GM21825 (cell line): ENCODE measurements at regions not wholly inside any gene's neighbourhood (a gene's known extent, or its start where the extent isn't known, plus 50 kb on each side); places are given as distances from the start of the nearest gene placed in this dataset.

ENCODE experiments used
- ATAC-seq: cut with Tn5 transposase; IDR thresholded peaks from one replicate; pipeline ENCODE4 v1.9.1; 2021; ENCODE audit warnings: mild to moderate bottlenecking, moderate library complexity; ENCODE audit not compliant: unreplicated experiment

DNA sequence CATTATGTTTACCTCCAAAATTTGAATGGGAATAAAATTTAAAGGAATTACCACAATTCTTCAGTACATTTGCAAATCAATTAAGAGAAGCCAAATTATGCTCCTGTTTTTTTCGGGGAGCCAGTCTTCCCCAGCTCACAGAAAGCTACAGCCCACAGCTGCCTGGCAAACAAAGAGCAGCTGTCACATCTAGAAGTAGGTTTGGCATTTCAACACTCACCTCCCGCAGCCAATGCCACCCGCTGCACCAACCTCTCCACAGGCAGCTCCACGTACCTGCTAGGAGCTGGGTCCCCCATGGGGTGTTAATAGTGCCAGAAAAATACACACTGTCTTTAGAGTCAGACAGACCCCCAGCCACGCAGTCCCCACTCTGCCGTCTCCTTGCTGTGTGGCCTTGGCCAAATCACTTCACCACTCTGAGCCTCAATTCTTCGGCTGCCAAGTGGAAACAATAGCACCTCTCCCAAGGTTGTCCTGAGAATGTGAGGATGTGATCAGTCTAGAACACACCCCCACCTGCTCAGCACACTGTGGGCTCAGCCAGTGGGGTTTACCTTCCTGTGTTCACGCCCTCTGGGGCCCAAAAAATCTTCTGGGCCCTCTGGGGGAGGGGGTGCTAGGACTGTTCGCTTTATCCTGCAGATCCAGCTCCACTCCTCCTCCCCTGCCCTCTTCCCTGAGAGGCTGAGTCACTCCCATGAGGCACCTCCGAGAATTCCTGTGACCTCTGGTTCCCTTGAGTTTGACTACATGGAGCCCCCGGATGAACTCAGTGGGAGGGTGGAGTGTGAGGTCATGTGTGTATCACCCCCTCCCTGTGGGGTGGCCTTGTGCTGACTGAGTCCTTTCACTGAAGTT is 204.3 kb upstream of the GRIK3 start:
- ATAC-seq: no peak

DNA sequence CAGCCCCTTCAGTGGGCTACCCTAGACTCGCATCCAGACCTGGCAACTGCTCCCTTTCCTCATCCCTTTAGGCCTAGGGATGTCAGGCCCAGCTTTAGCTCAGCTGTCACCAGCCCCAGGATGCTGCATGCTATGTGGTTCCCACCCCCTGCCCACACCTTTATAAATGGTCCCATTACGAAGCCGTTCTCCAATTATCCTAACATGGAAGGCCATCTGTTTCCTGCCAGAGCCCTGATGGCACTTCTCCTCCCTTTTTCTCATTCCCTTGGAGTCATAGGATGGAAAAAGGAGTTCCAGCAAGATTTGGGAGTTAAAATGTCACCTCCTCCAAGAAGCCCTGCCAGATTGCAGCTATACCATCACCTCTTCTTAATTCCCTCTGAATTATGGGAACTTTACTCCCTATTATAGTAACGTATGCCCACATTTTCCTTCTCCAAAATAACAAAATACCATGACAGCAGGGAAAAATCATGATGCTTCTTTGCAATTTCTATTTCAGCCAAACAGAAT is 205.0 kb upstream of the GRIK3 start:
- no peak for ATAC-seq

DNA sequence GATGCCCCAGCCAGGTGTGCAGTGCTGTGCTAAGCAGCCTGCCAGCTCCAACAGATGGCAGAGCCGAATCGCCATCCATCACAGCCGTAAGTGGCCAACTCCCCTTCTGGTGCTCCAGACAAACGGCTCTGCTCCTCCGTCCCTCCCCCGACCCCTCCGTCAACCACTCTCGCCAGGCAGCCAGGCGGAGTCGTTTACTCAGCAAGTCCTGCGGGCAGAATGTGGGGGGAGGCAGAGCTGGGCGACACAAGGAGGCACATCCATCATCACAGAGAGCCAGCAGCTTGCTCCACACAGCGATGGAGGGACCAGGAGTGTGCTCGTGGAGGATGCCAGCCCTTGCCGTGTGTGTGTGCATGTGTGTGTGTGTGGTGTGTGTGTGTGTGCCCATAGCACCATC is 206.6 kb upstream of the GRIK3 start:
- ATAC-seq: no peak

DNA sequence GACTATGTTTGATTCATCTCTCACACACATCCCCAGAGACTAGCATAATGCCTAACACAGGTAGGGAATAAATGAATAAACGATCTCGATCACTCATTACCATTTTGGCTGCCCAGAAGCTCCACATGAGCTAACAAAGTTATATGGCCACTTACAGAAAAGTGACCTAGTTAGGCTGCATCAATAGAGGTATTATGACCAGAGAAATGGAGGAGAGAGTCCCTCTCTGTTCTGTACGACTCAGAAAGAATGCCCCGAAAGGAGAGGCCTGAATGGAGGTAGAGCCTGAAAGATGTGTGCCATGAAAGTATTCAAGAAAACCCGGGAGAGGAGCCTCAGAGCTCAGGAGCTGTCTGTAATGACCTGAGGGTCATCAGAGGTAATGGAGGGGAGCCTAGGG is 208.2 kb upstream of the GRIK3 start:
- no peak for ATAC-seq

DNA sequence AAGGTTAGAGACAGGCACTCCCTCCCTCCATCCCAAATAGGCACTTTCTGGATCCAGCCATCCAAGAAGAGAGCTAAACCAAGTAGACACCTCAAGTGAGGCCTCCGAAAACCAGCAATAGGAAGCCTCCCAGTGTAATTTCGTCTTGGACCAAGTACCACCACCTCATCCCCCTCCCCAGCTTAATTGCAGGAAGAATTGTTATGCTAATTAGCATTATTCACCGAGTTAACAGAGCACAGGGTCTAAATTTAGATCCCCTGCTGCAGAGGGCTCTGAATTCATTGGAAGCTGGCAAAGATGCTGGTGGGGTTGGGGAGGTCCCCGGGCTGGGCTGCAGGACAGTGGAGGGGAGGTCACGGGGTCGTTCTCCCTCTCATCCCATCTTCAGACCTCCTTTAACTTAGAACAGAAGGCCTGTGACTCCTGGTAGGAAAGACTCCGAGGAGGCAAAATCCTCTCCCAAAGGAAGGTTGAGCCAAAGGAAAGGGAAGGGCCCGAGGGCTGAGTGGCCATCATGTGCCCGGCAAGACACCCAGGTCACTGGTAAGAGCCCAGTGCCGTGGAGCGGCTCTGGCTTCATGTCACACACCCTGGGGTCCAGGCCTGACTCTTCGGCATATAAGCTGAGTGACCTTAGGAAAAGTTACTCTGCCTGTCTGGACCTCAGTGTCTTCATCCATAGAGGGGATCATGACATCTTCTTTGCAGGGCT is 209.2 kb upstream of the GRIK3 start:
- ATAC-seq: no peak

DNA sequence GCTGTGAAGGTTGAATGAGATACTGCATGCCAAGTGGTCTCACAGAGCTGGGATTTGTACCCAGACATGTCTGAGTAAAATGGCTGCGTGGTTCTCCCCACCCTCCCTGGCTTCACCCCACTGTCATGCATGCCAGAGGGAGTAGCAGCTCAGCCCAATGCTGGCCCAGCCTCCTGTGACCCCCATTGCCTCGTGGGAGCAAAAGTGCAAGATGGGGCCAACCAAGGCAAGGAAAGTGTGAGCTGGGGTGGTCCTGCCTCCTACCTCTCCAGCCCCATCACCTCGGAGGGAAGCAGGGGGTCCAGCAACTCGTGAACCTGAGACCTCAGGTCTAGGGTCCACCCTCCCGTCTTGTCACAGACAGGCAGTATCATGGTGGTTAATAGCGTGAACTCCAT is 209.8 kb upstream of the GRIK3 start:
- ATAC-seq: no peak

DNA sequence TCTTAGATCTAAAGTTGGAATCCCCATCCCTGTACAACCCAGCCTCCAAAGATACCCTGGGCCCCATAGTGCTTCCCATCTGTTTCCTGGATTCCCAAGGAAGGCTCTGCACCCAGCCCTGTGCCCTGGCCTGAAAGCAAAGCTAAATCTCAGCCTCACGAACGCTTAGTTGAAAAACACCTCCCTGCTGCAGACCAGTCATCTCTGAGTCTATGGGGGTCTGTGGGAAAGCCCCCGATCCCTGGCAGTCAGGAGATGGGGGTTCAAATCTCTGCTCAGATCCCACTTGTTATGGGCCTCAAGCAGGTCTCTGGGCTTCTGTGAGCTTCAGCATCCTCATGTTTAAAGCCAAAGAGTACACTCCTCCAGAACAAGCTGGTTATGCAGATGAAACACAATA is 210.5 kb upstream of the GRIK3 start:
- no peak for ATAC-seq

DNA sequence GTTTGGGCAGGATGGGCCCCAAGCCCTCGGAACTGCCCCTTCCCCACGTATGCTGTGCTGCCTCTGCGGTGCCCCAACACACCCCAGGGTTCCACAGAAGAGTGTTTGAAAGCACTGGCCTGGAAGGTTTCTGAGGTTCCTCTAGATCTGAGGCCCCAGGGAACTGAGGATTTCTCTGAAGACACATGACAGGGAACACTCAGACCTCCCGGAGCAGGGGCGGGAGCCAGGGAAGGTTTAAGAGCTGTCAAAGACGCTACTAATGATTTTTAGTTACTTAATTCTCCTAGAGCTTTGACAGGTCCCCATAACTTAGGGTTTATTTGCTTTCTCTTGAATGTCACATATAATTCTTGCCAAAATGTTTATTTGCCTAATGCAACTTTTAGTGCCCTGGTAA is 212.3 kb upstream of the GRIK3 start:
- no peak for ATAC-seq

DNA sequence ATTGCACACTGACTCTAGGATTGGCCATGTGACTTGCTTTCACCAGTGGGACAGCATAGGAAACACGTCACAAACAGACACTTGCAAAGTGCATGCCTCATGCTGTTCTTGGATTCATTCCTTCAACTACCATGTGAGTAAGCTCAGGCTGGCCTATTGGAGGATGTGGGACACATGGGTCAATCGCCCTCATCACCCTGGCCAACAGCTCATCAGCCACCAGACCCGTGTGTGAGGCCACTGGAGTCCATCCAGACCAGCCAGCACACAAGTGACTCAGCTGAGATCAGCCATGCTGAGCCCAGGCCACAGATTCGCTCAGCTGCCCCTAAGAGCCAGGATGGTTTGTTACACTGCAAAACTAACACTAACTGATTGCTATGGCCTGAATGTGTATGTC is 216.1 kb upstream of the GRIK3 start:
- ATAC-seq: no peak

DNA sequence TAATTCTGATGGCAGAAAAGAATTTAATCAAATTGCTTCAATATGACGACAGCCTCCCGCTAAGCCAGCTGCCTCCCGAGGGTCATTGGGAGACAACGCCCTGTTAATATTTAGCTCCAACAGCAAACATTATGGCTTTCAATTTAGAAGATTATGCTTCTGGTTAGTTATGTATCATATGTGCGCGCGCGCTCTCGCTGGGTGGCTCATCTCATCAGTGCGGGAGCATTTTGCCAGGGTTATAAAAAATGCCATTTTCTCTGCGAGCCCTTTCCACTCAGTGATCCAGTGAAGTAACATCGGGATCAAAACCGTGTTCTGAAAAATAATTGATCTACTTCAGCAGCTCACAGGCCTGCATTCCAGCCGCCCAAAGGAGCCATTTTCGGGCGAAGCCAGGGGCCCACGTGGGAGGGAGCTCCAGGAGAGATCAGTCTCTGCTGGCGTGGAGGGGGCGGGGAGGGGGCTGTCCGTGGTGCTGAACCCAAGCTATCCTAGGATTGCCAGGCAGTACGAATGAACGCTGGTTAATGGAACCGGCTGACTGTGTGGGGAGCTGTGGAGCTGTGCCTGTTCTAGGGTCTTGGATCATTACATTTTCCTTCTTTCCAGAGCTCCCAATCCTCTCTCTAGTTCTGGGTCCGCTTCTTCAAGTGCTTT is 219.1 kb upstream of the ZC3H12A start:
- no peak for ATAC-seq

DNA sequence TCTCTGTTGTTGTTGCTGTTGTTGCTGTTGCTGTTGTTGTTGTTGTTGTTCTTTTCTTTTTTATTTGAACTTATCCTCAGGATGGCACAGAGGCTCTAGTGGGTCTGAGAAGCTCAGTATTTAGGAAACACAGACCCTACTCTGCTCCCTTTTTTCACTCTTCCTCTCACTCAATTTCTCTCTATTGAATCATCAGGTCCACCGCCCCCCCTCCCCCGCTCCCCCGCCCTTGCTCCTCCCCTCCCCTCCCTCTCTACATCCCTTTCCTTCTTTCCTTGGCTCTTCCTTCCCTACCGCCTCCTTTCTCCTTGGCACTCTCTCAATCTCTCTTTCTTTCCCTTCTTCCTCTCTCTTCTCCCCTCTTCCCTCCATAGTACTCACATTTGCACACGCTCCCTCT is 218.5 kb upstream of the ZC3H12A start:
- no peak for ATAC-seq

DNA sequence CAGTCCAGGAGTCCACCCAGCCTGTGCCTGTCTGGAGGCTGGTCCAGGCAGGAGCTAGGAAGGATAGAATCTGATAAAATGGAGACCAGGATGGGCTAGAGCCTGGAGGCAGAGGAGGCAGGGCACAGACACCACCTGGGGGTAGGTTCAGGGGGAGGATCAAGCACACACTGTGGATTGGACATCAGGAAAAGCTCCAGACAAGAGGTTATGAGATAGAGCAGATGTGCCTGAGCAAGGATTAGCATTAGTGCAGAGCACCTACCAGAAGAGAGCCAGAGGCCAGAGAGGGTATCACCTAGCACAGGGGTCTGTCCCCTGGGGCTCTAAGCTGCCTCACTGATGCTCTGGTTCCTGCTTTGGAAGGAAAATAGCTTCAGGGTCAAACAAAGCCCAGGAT is 216.7 kb upstream of the ZC3H12A start:
- no peak for ATAC-seq

DNA sequence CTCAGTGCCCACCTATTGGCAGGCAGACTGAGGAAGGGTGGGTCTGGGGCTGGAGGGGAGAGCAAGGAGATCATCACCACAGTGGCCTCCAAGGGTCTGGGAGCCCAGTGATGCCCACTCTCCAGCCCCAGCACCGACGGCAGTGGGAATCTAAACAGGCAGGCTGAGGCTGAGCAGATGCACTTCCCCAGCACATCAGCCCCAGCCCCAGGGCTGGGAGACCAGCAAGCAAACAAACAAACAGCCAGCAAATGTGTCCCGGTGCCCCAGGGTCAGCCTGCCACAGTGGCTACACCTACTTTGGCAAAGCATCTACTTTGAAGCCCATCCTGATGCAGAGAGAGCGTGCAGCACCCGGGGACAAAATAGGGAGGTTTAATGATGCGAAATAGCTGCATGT is 216.3 kb upstream of the ZC3H12A start:
- ATAC-seq: no peak

DNA sequence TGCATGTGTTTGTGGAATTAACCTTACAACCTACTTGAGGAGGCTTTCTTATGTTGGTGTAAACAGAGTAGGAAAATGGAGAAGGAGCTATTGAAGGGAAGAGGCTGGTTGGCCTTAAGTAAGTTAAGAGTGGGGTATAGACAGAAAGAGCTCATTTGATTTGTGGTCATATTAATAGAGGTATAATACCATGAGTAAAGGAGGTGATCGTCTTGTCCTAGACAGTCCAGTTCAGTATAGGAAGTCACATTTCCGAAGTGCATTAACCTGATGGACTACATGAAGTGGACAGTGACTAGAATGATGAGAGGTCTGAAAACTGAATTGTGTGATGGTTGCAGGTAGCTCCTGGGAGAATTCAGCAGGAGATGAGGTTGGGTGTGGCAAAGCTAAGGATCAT is 215.4 kb upstream of the ZC3H12A start:
- ATAC-seq: no peak

DNA sequence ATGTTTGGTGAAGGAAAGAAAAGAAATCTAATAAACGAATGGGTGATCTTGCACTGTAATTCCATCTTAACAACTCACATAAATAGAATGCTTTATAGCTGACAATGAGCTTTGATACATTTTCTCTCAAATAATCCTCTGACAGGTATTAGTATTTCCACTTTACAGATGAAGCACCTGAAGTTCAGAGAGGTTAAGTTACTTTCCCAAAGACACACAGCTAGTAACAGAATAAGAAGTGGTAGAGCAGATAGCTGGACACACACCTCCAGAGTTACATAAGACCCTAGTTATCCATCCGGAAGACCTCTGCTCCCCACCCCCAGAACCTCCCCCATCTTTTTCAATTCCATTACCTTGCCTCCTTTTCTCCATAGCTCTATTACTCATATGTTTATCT is 213.3 kb upstream of the ZC3H12A start:
- no peak for ATAC-seq

DNA sequence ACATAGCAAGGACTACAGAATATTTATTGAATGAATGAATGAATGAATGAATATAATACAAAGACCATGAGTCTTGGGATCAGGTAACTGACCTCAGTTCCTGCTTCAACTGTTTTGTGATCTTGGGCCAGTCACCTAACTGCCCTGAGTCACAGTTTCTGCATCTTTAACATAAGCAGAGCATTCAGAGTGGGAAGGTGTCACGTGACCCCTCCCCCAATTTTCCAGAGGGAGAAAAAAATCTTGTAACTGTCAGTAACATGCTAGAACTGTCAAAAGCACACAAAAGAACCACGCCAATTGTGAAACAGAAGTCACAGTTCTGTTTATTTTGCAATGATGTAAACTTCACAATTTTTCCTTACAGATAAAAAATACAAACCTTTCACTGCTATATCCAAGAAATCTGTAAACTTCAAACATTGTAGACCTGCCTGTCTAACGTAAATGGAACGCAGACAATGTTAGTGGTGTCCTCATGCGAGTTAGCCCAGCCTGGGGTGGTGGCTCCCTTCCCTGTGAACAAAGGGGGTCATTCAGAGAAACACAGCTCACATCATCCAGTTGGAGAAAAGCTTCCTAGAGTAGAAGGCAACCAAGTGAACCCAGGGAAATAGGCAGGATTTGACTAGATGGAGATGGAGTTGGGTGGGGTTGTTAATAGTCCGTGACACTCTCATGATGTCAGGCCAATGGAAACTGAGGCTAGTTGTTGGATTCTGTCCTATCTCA is 211.8 kb upstream of the ZC3H12A start:
- ATAC-seq: no peak

DNA sequence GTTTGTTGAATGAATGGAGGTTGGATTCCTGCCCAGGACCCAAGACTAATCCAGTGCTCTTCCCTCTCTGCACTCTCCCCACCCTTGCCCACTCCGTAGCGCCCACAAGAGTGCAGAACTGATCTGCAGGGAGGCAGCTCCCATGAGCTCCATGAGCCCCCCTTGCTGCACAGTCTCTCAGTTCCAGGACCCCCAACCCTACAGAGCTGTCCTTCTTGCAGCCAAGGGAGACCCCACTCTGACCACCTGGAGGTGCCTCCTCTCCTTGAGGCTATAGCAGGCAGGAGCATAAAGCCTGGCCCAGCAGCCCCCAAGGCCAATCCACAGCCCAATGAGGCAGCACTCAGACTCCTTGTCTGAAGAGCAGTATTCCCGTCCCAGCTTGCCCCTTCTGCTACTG is 209.2 kb upstream of the ZC3H12A start:
- no peak for ATAC-seq

DNA sequence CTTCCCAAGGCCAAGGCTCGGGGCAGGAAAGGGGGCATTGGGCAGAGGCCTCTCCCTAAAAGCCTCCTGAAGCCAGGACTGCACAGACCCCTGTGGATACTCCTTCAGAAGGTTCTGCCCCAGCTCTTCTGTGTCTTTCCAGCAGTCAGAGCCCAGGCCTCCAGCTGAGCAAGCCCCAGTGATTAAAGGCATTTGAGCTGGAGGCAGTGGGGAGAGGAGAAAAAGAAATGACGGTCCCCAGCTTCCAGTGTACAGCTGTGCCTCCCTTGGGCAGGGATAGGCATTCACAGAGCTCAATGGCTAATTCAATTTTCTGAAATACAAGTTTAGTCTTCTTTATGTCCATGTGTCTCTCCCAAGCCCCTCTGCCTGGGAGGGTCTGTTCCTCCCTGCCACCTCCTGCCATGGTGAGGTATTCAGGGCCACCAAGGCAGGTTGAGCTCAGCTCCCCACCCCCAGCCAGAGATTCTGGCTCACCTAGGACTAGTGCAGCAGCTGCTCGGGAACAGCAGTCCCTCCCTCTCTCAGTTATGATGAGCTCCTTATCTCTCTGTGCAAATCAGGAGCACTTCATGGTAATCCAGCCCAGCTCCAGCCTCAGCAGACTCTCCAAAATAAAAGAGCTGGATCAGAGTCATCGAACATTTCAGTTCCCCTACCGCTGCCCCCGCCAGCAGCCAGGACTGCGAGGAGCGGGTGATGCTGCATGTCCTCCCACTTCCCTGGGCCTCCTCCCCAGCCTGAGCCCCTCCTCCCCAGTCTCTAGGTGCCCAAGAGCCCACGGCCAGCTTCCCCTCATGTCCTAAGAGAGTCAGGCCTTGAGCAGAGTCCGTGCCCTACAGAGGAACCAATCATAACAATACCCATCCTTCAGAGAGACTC is 208.4 kb upstream of the ZC3H12A start:
- ATAC-seq: no peak

DNA sequence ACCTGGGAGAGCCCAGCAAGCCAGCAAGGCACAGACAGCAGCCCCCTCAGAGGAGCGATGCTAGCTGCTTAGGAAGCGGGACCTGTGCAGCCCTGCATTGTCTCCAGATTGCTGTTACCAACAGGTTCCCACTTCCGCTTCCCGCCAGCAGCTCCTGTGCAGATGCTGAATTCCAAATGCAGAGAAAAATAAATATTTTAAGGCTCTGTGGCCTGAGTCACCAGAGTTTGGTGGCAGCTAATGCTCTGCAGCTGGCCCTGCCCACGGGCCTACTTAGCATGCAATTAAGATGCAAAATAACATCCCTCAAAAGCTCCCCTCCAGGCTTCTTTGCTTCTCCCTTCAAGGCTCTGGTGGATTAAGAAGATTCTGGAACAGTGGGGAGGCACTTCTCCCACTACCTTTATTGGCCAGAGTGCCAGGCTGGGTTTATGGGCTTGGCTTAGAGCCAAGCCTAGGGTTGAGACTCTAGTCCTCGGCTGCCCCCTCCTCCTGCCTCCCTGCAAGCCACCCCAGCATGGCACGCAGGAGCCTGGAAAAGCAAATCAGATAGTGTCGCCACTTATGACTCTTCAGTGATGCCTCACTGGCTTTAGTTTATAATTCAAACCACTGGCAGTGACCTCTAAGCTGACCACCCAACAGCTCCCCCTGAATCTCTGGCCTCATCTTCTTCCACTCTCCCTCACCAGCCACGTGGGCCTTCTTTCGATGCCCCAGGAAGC is 207.1 kb upstream of the ZC3H12A start:
- ATAC-seq: no peak
